ENCODE measurements at regions not wholly inside any gene's neighbourhood (a gene's known extent, or its start where the extent isn't known, plus 50 kb on each side); places are given as distances from the start of the nearest gene placed in this dataset.

GRCh38 chr21:14870853-14871149 lies 194.0 kb downstream of the NRIP1 start:
- Histone ChIP-seq H3K27ac (peak overlapping the region in 1 of 2 donors; percentile 9), H3K36me3 (no peaks in the 10 kb centered on the region), H3K4me3 (no peak overlapping the region), H3K9me3 (no peaks in the 10 kb centered on the region), H3K27me3 (replicated peaks; ENCODE audit: insufficient read depth) (no peaks in the 10 kb centered on the region), H3K4me1 (replicated peaks) (peaks cover 2% of the 10 kb centered on the region)
- DNase-seq (ENCODE audit: low spot score), result no peak
- WGBS, result 42% methylated on average over 2 of the region's 2 CpGs
- TF ChIP-seq POLR2A (IDR thresholded peaks at IDR 0.05), result no peak
- TF ChIP-seq POLR2AphosphoS5 (IDR thresholded peaks at IDR 0.05), result no peak
- TF ChIP-seq CTCF (IDR thresholded peaks at IDR 0.05), result no peak
- intact Hi-C loops (cut with DNase I), result no loop called here

- Histone ChIP-seq H3K27ac (peak overlapping the region in 1 of 2 donors; percentile 9), H3K4me1 (replicated peaks) (peaks cover 2% of the 10 kb centered on the region), H3K9me3 (no peaks in the 10 kb centered on the region), H3K4me3 (no peak overlapping the region), H3K36me3 (no peaks in the 10 kb centered on the region), H3K27me3 (replicated peaks; ENCODE audit: insufficient read depth) (no peaks in the 10 kb centered on the region)
- no peak for DNase-seq (ENCODE audit: low spot score)
- 25% methylated on average over 5 of the region's 5 CpGs for WGBS
- TF ChIP-seq POLR2AphosphoS5 (IDR thresholded peaks at IDR 0.05), result no peak
- TF ChIP-seq CTCF (IDR thresholded peaks at IDR 0.05), result no peak
- TF ChIP-seq POLR2A (IDR thresholded peaks at IDR 0.05), result no peak
- intact Hi-C loops (cut with DNase I), result loop anchor here (10.0 kb wide), 1 partner anchor 195 kb away; the partner anchor contains the start of gene NRIP1
Measured at GRCh38 chr21:14869984-14870852, 194.6 kb downstream of the NRIP1 start.

- Histone ChIP-seq H3K27ac (no peak overlapping the region), H3K36me3 (no peaks in the 10 kb centered on the region), H3K27me3 (replicated peaks; ENCODE audit: insufficient read depth) (no peaks in the 10 kb centered on the region), H3K4me1 (replicated peaks) (no peaks in the 10 kb centered on the region), H3K9me3 (no peaks in the 10 kb centered on the region), H3K4me3 (no peak overlapping the region)
- TF ChIP-seq POLR2AphosphoS5 (IDR thresholded peaks at IDR 0.05) (no peak), CTCF (IDR thresholded peaks at IDR 0.05) (no peak), POLR2A (IDR thresholded peaks at IDR 0.05) (no peak)
- intact Hi-C loops (cut with DNase I), result loop anchor here (10.0 kb wide), 1 partner anchor 198 kb away; the partner anchor contains the start of gene NRIP1
- DNase-seq (ENCODE audit: low spot score), result no peak
- 80% methylated on average over 3 of the region's 3 CpGs for WGBS
Measured at GRCh38 chr21:14866859-14867765, 197.7 kb downstream of the NRIP1 start.

- WGBS, result 41% methylated on average over 9 of the region's 9 CpGs
- intact Hi-C loops (cut with DNase I), result loop anchor here (2.0 to 10.0 kb wide), 3 partner anchors 200 to 728 kb away; partner anchors contain the start of gene NRIP1
- no peaks in the 10 kb centered on the region for H3K4me1 ChIP-seq (replicated peaks)
Measured at GRCh38 chr21:14864211-14865021, 200.4 kb downstream of the NRIP1 start.

More at GRCh38 chr21:14864211-14865021, 200.4 kb downstream of the NRIP1 start:
- H3K36me3 ChIP-seq, result no peaks in the 10 kb centered on the region
- H3K27me3 ChIP-seq (replicated peaks; ENCODE audit: insufficient read depth), result no peaks in the 10 kb centered on the region
- H3K9me3 ChIP-seq, result no peaks in the 10 kb centered on the region
- DNase-seq (ENCODE audit: low spot score), result peak; percentile 57
- no peak overlapping the region for H3K4me3 ChIP-seq
- peak in 3 of 4 experiments; percentile 30 to 58 (median 53) for TF ChIP-seq CTCF (IDR thresholded peaks at IDR 0.05)
- TF ChIP-seq POLR2AphosphoS5 (IDR thresholded peaks at IDR 0.05), result peak; percentile 33
- no peak for TF ChIP-seq POLR2A (IDR thresholded peaks at IDR 0.05)
- peak overlapping the region in 1 of 2 donors; percentile 33 for H3K27ac ChIP-seq

Data from prostate gland (tissue), 2 donors.